ENCODE measurements at regions not wholly inside any gene's neighbourhood (a gene's known extent, or its start where the extent isn't known, plus 50 kb on each side); places are given as distances from the start of the nearest gene placed in this dataset.

GRCh38 chr12:33115716-33116115 lies 219.1 kb upstream of the PKP2 start:
- TF ChIP-seq CTCF (IDR thresholded peaks at IDR 0.05) = no peak
- TF ChIP-seq ZFX (IDR thresholded peaks at IDR 0.05; ENCODE audit: borderline replicate concordance) = no peak

All from 22Rv1 (cell line).